Eye (tissue), 1 donor: ENCODE measurements at regions not wholly inside any gene's neighbourhood (a gene's known extent, or its start where the extent isn't known, plus 50 kb on each side); places are given as distances from the start of the nearest gene placed in this dataset.
"Not testable (repeated sequence)": the region's sequence is repeated elsewhere in the genome, so short reads cannot be mapped to it uniquely, and the experiment has no call there.

Source experiments
- DNase-seq: peaks from one replicate; pipeline ENCODE4 v3.0.0-alpha.2; 2015

GRCh38 chr4:3631544-3632266 is 99.5 kb upstream of the LRPAP1 start:
- not testable (repeated sequence) for DNase-seq

GRCh38 chr4:3630598-3631543 is 98.6 kb upstream of the LRPAP1 start:
- no peak for DNase-seq

- DNase-seq: no peak
Observed at GRCh38 chr4:3630136-3630597, 97.9 kb upstream of the LRPAP1 start.

DNA sequence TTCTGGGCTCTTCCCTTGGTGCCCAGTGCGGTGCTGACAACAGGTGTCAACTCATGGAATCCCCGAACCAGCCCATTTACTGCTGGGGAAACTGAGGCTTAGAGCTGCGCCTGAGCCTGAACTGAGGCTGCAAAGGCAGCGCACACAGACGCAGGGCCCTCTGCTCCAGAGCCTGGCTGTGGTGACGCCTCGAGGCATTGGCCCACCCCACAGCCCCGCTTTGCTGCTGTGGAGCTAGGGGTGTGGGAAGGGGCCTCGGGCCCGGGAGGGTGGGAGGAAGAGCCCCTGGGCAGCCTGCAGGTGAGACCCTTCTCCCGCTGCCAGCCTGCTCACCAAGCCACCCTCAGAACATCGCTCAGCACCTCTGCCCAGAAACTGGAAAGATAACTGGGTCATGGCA is 97.4 kb upstream of the LRPAP1 start:
- DNase-seq: no peak

DNA sequence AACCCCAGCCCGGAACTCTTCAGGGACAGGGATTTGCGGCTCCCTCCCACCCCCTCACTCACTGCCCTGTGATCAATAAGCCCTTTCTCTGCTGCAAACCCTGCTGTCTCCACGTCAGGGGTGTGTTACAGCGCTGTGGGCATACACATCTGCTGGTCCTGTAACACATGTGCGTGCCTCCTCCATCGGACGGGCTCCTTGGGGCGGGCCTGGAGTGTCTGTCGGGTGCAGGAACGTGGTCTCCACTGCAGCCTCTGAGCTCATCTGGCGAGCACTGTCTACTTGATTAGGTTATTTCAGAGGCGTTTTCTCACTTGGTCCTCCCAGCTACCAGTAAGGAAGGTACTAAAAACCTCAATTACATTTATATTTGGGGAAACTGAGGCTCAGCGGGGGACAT is 97.0 kb upstream of the LRPAP1 start:
- DNase-seq: not testable (repeated sequence)

- DNase-seq: no peak
Observed at GRCh38 chr4:3628868-3629175, 96.6 kb upstream of the LRPAP1 start.

DNA sequence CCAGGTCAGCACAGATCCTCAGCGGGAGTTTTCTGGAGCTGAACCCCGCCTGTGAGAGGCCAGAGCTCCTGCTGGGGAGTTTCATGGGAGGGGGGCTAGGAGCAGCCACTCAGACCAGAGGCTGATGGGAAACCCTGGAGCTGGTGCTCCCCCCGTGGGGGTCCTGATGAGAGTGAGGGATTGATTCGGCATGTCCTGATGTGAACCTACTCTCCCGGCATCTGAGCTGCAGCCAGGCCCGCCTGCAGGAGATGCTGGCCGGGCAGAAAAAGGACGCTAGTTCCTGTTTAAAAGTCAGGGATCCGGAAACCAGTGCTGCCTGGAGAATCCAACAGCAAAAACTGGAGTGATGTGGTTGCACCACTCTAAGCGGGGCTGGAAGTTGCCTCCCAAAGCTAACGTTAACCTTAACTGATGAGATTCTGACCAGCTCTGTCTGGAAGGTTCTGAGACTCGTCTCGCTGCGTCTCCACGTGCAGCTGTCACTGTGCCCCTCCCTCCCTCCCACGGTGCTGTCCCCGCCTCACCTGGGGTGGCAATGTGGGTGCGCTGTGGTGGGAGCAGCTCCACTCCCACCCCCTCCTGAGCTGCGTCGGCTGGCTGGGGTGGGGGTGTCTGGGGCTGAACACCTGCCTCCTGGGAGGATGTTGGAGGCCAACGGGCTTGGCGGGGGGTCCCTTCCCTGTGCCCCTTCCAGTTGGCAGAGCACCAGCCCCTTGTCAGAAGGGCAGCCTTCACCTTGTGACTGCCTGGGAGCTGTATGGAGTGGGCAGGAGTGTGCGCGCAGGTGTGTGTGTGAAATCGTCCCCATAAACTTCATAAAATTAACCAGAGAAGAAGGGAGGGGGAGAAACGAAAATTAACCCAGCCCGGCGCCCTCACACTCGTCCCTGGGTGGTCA is 96.0 kb upstream of the LRPAP1 start:
- DNase-seq: not testable (repeated sequence)

GRCh38 chr4:3627456-3627855 is 95.2 kb upstream of the LRPAP1 start:
- not testable (repeated sequence) for DNase-seq

GRCh38 chr4:3626131-3626884 is 94.1 kb upstream of the LRPAP1 start:
- not testable (repeated sequence) for DNase-seq

- DNase-seq: not testable (repeated sequence)
Observed at GRCh38 chr4:3625286-3625875, 93.2 kb upstream of the LRPAP1 start.

GRCh38 chr4:3623809-3624329 is 91.6 kb upstream of the LRPAP1 start:
- peak; percentile 71 for DNase-seq

DNA sequence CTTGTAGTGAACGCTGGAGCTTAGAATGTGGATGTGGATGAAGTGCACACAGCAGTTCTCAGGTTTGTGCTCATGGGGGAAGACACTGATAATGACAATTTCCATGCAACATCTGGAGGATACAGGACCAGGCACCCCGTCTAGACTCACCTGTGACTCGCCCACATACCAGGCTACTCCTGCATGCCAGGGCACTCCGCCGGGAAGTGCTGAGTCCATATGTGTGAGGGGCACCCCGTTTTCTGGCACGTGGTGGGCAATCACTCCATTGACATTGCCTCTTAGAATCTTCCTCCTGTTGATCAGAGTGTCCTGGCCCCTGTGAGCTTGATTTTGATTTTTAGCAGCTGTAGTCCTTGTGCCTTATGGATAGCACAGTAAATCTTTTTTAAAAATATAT is 90.9 kb upstream of the LRPAP1 start:
- DNase-seq: no peak

GRCh38 chr4:3620365-3620764 is 88.1 kb upstream of the LRPAP1 start:
- DNase-seq: not testable (repeated sequence)

GRCh38 chr4:3619698-3620097 is 87.5 kb upstream of the LRPAP1 start:
- not testable (repeated sequence) for DNase-seq

DNA sequence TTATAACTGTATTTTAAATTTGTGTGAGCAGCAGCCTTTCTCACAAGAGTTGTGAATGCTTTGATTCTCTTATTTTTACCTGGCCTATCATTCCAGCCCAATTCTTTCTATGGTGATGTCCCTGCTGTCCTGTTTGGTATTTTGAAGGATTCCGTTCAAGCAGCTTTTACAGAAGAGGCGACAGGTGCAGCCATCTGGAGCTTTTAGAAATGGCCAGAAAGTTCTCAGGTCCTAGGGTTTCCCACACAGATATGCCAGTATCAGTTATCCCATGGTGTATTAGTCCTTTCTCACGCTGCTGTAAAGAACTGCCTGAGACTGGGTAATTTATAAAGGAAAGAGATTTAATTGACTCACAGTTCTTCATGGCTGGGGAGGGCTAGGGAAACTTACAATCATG is 86.1 kb upstream of the LRPAP1 start:
- DNase-seq: not testable (repeated sequence)

- DNase-seq: peak; percentile 46
Observed at GRCh38 chr4:3615386-3616286, 83.4 kb upstream of the LRPAP1 start.

- no peak for DNase-seq
Observed at GRCh38 chr4:3614731-3614980, 82.4 kb upstream of the LRPAP1 start.

DNA sequence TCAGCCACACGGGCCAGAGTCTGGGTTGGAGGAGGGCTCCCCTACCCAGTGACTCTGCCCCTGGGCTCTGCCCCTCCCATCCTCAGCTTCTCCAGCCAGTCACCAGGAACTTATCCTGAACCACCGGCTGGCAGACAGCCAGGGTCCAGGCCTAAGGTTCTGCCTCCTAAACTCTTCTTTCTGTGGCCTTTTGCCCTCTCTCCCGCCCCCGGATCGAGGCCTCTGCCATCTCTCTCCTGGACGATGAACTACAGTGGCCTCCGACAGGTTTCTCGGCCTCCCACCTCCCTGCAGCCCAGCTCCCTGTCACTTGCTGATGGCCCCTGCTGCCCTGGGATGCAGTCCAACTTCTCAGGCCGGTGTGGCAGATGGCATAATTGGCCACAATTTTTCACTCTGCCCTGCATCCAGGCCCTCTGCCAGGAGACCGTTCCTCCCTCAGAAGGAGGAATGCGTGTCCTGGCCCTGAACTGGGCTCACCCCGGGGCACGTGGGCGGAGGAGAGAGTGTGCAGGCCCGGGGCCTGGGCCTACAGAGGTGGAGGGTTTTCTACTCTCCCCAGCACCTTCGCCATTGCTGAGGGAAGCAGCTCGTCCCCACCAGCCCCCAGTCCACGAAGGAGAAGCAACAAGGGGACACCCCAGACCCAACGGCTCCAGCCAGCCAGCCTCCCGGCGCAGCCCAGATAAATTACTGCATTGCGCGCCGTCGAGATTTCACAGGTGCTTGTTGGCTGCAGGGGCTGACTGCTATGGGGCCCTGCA is 81.9 kb upstream of the LRPAP1 start:
- peak; percentile 53 for DNase-seq

- DNase-seq: no peak
Observed at GRCh38 chr4:3612934-3613333, 80.7 kb upstream of the LRPAP1 start.

DNA sequence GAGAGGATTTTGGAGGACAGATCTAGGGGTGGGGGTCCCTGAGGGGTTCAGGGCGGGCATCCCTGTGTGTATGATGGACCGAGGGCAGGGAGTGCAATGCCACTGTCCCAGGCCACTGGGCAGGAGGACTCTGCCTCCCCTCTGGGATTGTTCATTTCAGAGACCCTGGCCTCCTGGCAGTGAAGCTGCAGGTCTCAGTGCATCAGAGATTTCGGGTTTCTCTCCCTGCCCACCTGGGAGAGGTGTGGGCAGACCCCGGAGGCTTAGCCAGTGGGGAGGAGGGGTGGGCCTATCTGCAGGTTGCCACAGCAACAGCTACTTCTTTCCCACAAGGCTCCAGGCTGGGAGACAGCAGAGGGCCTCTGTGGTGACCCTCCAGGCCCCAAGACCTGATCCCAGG is 80.1 kb upstream of the LRPAP1 start:
- no peak for DNase-seq
